KMS-11 (cell line): ENCODE measurements at regions not wholly inside any gene's neighbourhood (a gene's known extent, or its start where the extent isn't known, plus 50 kb on each side); places are given as distances from the start of the nearest gene placed in this dataset.

ENCODE experiments used
- H2AFZ ChIP-seq: fragments of 200-600 bp; sonication (generic); 2 replicates; pipeline ENCODE4 v1.6.1; 2016; ENCODE audit warnings: antibody characterized with exemption, mixed run types, low read depth
- H3K27ac ChIP-seq: fragments of 200-600 bp; sonication (generic); 2 replicates; pipeline ENCODE4 v1.6.1; 2016; ENCODE audit warnings: mild to moderate bottlenecking, mixed run types
- H3K27me3 ChIP-seq: fragments of 200-600 bp; sonication (generic); 2 replicates; pipeline ENCODE4 v1.6.1; 2017; ENCODE audit warnings: mild to moderate bottlenecking, low read depth, mixed run types, moderate library complexity; ENCODE audit not compliant: insufficient read depth
- H3K36me3 ChIP-seq: fragments of 200-600 bp; sonication (generic); 2 replicates; pipeline ENCODE4 v1.6.1; 2017; ENCODE audit warnings: mild to moderate bottlenecking, mixed run types; ENCODE audit not compliant: insufficient read depth
- H3K4me1 ChIP-seq: fragments of 200-600 bp; sonication (generic); 2 replicates; pipeline ENCODE4 v1.6.1; 2016; ENCODE audit warnings: mild to moderate bottlenecking, low read depth, mixed run types; ENCODE audit not compliant: poor library complexity, severe bottlenecking
- H3K4me2 ChIP-seq: fragments of 200-600 bp; sonication (generic); 2 replicates; pipeline ENCODE4 v1.7.0; 2016; ENCODE audit warnings: mild to moderate bottlenecking, mixed run types
- H3K4me3 ChIP-seq: fragments of 200-600 bp; sonication (generic); IDR thresholded peaks from 2 replicates; pipeline ENCODE4 v1.6.1; 2017; ENCODE audit warnings: low read depth, low read length, mixed read lengths; ENCODE audit not compliant: insufficient read depth
- H3K79me2 ChIP-seq: fragments of 200-600 bp; sonication (generic); 2 replicates; pipeline ENCODE4 v1.6.1; 2016; ENCODE audit warnings: low read depth, mixed run types; ENCODE audit not compliant: insufficient read depth
- H3K9ac ChIP-seq: fragments of 200-600 bp; sonication (generic); 2 replicates; pipeline ENCODE4 v1.6.1; 2016; ENCODE audit warnings: mild to moderate bottlenecking, mixed run types
- H4K20me1 ChIP-seq: fragments of 200-600 bp; sonication (generic); 2 replicates; pipeline ENCODE4 v1.6.1; 2016; ENCODE audit warnings: mild to moderate bottlenecking, mixed run types; ENCODE audit not compliant: insufficient read depth
- CTCF ChIP-seq: fragments of 200-600 bp; sonication (generic); conservative IDR thresholded peaks from 2 replicates; pipeline ENCODE4 v1.6.1; 2017; ENCODE audit warnings: low read depth, mild to moderate bottlenecking, antibody characterized with exemption, low read length, moderate library complexity, mixed read lengths

GRCh38 chr14:51474854-51475253 is 176.9 kb upstream of the FRMD6 start:
- Histone ChIP-seq H3K4me3 (no peak overlapping the region), H3K79me2 (no peaks in the 10 kb centered on the region), H3K27ac (no peak overlapping the region), H3K9ac (no peak overlapping the region), H2AFZ (no peak overlapping the region), H3K4me2 (no peak overlapping the region), H3K36me3 (no peaks in the 10 kb centered on the region), H3K27me3 (no peaks in the 10 kb centered on the region), H3K4me1 (no peaks in the 10 kb centered on the region), H4K20me1 (no peaks in the 10 kb centered on the region)
- no peak for TF ChIP-seq CTCF

- Histone ChIP-seq H3K4me2 (no peak overlapping the region), H3K9ac (no peak overlapping the region), H3K4me1 (no peaks in the 10 kb centered on the region), H2AFZ (no peak overlapping the region), H3K79me2 (no peaks in the 10 kb centered on the region), H3K27ac (no peak overlapping the region), H4K20me1 (no peaks in the 10 kb centered on the region), H3K4me3 (no peak overlapping the region), H3K36me3 (no peaks in the 10 kb centered on the region), H3K27me3 (no peaks in the 10 kb centered on the region)
- no peak for TF ChIP-seq CTCF
Measured at GRCh38 chr14:51478175-51478621, 173.5 kb upstream of the FRMD6 start.

- Histone ChIP-seq H3K9ac (no peak overlapping the region), H4K20me1 (no peaks in the 10 kb centered on the region), H3K4me2 (no peak overlapping the region), H2AFZ (no peak overlapping the region), H3K4me3 (no peak overlapping the region), H3K36me3 (no peaks in the 10 kb centered on the region), H3K4me1 (no peaks in the 10 kb centered on the region), H3K27me3 (no peaks in the 10 kb centered on the region), H3K79me2 (no peaks in the 10 kb centered on the region), H3K27ac (no peak overlapping the region)
- TF ChIP-seq CTCF, result no peak
Measured at GRCh38 chr14:51479584-51480325, 172.0 kb upstream of the FRMD6 start.

GRCh38 chr14:51481643-51482042 is 170.1 kb upstream of the FRMD6 start:
- Histone ChIP-seq H3K79me2 (no peaks in the 10 kb centered on the region), H3K36me3 (no peaks in the 10 kb centered on the region), H3K4me3 (no peak overlapping the region), H3K4me2 (no peak overlapping the region), H3K4me1 (no peaks in the 10 kb centered on the region), H3K27me3 (no peaks in the 10 kb centered on the region), H3K27ac (no peak overlapping the region), H3K9ac (no peak overlapping the region), H4K20me1 (no peaks in the 10 kb centered on the region), H2AFZ (no peak overlapping the region)
- TF ChIP-seq CTCF, result no peak
